Fibroblast of lung (primary cell): ENCODE measurements at regions not wholly inside any gene's neighbourhood (a gene's known extent, or its start where the extent isn't known, plus 50 kb on each side); places are given as distances from the start of the nearest gene placed in this dataset.

Experiments
- DNase-seq, 2 donors: peaks; one replicate each; pipeline versions ENCODE4 v3.0.0 to v3.0.0-alpha.2; 2010; ENCODE audit warnings: low read depth in 2 of 2
- H2AFZ ChIP-seq: 2 replicates; pipeline ENCODE4 v1.5.1; 2012; ENCODE audit warnings: low read length, control low read depth, inconsistent platforms
- H3K27ac ChIP-seq: 2 replicates; pipeline ENCODE4 v1.5.1; 2011; ENCODE audit warnings: low read length, control low read depth; ENCODE audit not compliant: insufficient read depth
- H3K27me3 ChIP-seq: 2 replicates; pipeline ENCODE4 v1.5.1; 2011; ENCODE audit warnings: mild to moderate bottlenecking, low read length; ENCODE audit not compliant: control insufficient read depth, insufficient read depth
- H3K36me3 ChIP-seq: 2 replicates; pipeline ENCODE4 v1.5.1; 2011; ENCODE audit warnings: low read length; ENCODE audit not compliant: control insufficient read depth, insufficient read depth
- H3K4me1 ChIP-seq: 2 replicates; pipeline ENCODE4 v1.5.1; 2011; ENCODE audit warnings: low read length; ENCODE audit not compliant: control insufficient read depth, insufficient read depth; ENCODE audit errors: extremely low read depth
- H3K4me2 ChIP-seq: 2 replicates; pipeline ENCODE4 v1.5.1; 2011; ENCODE audit warnings: low read length, control low read depth; ENCODE audit not compliant: insufficient read depth; ENCODE audit errors: extremely low read depth
- H3K4me3 ChIP-seq, 4 experiments: fragments of 200-600 bp in 1 of 4; sonication (generic) in 1 of 4; replicated peaks in 1 of 4; 2 replicates each; pipeline ENCODE4 v1.5.1; 2011 to 2016; ENCODE audit warnings: low read length in 4 of 4, low read depth in 3 of 4, mild to moderate bottlenecking in 3 of 4, control low read depth in 2 of 4, inconsistent platforms in 1 of 4, mixed read lengths in 1 of 4; ENCODE audit not compliant: insufficient read depth in 1 of 4; ENCODE audit errors: control extremely low read depth in 1 of 4
- H3K79me2 ChIP-seq: 2 replicates; pipeline ENCODE4 v1.5.1; 2012; ENCODE audit warnings: mild to moderate bottlenecking, low read length, inconsistent platforms; ENCODE audit not compliant: control insufficient read depth, insufficient read depth
- H3K9ac ChIP-seq: 2 replicates; pipeline ENCODE4 v1.5.1; 2011; ENCODE audit warnings: mild to moderate bottlenecking, low read length, control low read depth; ENCODE audit not compliant: insufficient read depth
- H3K9me3 ChIP-seq: 2 replicates; pipeline ENCODE4 v1.5.1; 2012; ENCODE audit warnings: low read depth, low read length; ENCODE audit not compliant: control insufficient read depth, insufficient read depth
- H4K20me1 ChIP-seq: 2 replicates; pipeline ENCODE4 v1.5.1; 2011; ENCODE audit warnings: low read length; ENCODE audit not compliant: control insufficient read depth, insufficient read depth; ENCODE audit errors: extremely low read depth
- EZH2 ChIP-seq: IDR thresholded peaks from 2 replicates; pipeline ENCODE4 v1.5.1; 2012; ENCODE audit warnings: low read length, control low read depth, mild to moderate bottlenecking; ENCODE audit errors: missing control alignments
- TF ChIP-seq, protein P1 (sequence below), 2 donors: IDR thresholded peaks in 1 of 2; conservative IDR thresholded peaks in 1 of 2; 1 replicate in 1 of 2; 2 replicates in 1 of 2; pipeline ENCODE4 v1.5.1; 2011 to 2012; ENCODE audit warnings: low read length in 2 of 2, control low read depth in 1 of 2, inconsistent platforms in 1 of 2, low read depth in 1 of 2, mild to moderate bottlenecking in 1 of 2

DNA sequence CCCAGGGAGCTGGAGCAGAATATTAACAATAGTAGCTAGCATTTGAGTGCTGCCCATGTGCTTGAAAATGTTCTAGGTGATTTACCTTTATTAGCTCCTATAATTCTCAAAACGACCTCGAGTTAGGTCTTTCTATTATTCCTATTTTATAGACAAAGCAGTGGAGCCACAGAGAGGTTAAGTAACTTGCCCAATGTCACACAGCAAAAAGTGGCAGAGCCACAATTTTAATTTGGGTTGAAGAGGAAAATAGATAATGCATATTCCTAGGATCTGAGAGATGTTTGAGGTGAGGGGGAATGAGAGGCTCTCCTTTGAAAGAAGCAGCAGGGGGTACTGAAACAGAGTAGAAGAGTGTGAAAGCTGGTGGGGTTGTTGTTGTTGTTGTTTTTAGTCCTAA is 354.5 kb upstream of the SLC35B3 start:
- no peaks in the 10 kb centered on the region for H3K36me3 ChIP-seq
- no peak for TF ChIP-seq EZH2

DNA sequence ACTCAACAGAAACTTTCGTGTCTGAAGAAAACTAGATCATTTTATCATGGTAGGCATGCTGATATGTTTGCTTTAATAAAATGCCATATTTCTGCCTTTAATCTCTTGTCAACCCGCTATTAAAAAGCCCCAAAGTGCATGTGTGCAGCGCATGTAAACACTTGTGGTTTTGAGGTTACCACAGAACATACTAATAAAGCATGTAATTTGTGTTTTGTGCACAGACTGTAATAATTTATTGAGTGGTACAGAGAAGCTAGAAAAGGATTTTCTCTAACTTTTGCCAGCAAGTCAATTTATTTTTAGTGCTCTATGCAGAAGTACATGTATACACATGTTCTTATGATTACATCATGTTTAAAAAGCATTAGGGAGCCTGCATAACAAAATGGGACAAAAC is 349.9 kb upstream of the SLC35B3 start:
- Histone ChIP-seq H2AFZ (no peak overlapping the region), H3K9ac (no peak overlapping the region), H3K4me3 (no peak overlapping the region), H3K4me2 (no peak overlapping the region), H3K9me3 (no peaks in the 10 kb centered on the region), H3K27me3 (no peaks in the 10 kb centered on the region), H4K20me1 (no peaks in the 10 kb centered on the region), H3K27ac (no peak overlapping the region), H3K4me1 (no peaks in the 10 kb centered on the region), H3K79me2 (no peaks in the 10 kb centered on the region), H3K36me3 (no peaks in the 10 kb centered on the region)
- no peak for DNase-seq
- TF ChIP-seq EZH2 = no peak
- TF ChIP-seq, protein P1, sequence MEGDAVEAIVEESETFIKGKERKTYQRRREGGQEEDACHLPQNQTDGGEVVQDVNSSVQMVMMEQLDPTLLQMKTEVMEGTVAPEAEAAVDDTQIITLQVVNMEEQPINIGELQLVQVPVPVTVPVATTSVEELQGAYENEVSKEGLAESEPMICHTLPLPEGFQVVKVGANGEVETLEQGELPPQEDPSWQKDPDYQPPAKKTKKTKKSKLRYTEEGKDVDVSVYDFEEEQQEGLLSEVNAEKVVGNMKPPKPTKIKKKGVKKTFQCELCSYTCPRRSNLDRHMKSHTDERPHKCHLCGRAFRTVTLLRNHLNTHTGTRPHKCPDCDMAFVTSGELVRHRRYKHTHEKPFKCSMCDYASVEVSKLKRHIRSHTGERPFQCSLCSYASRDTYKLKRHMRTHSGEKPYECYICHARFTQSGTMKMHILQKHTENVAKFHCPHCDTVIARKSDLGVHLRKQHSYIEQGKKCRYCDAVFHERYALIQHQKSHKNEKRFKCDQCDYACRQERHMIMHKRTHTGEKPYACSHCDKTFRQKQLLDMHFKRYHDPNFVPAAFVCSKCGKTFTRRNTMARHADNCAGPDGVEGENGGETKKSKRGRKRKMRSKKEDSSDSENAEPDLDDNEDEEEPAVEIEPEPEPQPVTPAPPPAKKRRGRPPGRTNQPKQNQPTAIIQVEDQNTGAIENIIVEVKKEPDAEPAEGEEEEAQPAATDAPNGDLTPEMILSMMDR (conservative IDR thresholded peaks at IDR 0.05 in 1 of 2, IDR thresholded peaks at IDR 0.05 in 1 of 2; ENCODE audit: low read depth in 1 of 2, low read length in 2 of 2) = no peak

More for the DNA sequence above, 354.5 kb upstream of the SLC35B3 start:
- no peaks in the 10 kb centered on the region for H3K27me3 ChIP-seq
- no peaks in the 10 kb centered on the region for H3K9me3 ChIP-seq
- H3K9ac ChIP-seq = no peak overlapping the region
- H3K4me3 ChIP-seq = no peak overlapping the region
- DNase-seq = no peak
- H3K4me2 ChIP-seq = no peak overlapping the region
- H3K27ac ChIP-seq = no peak overlapping the region
- no peaks in the 10 kb centered on the region for H4K20me1 ChIP-seq
- no peaks in the 10 kb centered on the region for H3K79me2 ChIP-seq
- H3K4me1 ChIP-seq = no peaks in the 10 kb centered on the region
- H2AFZ ChIP-seq = no peak overlapping the region

GRCh38 chr6:8783191-8783590 is 347.8 kb upstream of the SLC35B3 start:
- no peak overlapping the region for H3K4me2 ChIP-seq
- TF ChIP-seq EZH2 = no peak
- TF ChIP-seq, protein P1 (conservative IDR thresholded peaks at IDR 0.05 in 1 of 2, IDR thresholded peaks at IDR 0.05 in 1 of 2; ENCODE audit: low read depth in 1 of 2, low read length in 2 of 2) = no peak

More at GRCh38 chr6:8783191-8783590, 347.8 kb upstream of the SLC35B3 start:
- DNase-seq = no peak
- Histone ChIP-seq H3K9me3 (no peaks in the 10 kb centered on the region), H3K27me3 (no peaks in the 10 kb centered on the region), H2AFZ (no peak overlapping the region), H4K20me1 (no peaks in the 10 kb centered on the region), H3K79me2 (no peaks in the 10 kb centered on the region), H3K4me1 (no peaks in the 10 kb centered on the region), H3K9ac (no peak overlapping the region), H3K36me3 (no peaks in the 10 kb centered on the region), H3K27ac (no peak overlapping the region), H3K4me3 (no peak overlapping the region)
